ENCODE measurements at regions not wholly inside any gene's neighbourhood (a gene's known extent, or its start where the extent isn't known, plus 50 kb on each side); places are given as distances from the start of the nearest gene placed in this dataset.

DNA sequence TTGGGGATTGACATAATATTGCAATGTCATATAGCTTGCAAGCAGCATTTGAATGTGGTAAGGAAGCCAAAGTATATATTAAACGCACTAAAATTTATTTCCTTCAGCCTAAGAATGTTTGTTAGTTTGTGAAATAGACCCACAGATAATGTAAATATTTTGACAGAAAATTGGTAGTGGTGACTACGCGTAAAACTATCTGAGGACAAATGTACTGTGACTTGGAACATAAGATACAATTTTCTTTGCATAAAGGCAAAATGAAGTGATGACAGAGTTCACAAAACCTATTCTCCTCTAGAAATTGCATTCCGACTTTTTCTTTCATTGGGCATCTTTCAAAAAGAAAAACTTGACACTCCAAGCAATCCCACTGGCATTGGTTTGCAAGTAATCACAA, 411.1 kb upstream of the LRATD1 start:
- DNase-seq (ENCODE audit: low spot score): no peak
- TF ChIP-seq, protein P1, sequence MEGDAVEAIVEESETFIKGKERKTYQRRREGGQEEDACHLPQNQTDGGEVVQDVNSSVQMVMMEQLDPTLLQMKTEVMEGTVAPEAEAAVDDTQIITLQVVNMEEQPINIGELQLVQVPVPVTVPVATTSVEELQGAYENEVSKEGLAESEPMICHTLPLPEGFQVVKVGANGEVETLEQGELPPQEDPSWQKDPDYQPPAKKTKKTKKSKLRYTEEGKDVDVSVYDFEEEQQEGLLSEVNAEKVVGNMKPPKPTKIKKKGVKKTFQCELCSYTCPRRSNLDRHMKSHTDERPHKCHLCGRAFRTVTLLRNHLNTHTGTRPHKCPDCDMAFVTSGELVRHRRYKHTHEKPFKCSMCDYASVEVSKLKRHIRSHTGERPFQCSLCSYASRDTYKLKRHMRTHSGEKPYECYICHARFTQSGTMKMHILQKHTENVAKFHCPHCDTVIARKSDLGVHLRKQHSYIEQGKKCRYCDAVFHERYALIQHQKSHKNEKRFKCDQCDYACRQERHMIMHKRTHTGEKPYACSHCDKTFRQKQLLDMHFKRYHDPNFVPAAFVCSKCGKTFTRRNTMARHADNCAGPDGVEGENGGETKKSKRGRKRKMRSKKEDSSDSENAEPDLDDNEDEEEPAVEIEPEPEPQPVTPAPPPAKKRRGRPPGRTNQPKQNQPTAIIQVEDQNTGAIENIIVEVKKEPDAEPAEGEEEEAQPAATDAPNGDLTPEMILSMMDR (IDR thresholded peaks at IDR 0.05; ENCODE audit: extremely low read depth, missing control alignments): no peak

DNA sequence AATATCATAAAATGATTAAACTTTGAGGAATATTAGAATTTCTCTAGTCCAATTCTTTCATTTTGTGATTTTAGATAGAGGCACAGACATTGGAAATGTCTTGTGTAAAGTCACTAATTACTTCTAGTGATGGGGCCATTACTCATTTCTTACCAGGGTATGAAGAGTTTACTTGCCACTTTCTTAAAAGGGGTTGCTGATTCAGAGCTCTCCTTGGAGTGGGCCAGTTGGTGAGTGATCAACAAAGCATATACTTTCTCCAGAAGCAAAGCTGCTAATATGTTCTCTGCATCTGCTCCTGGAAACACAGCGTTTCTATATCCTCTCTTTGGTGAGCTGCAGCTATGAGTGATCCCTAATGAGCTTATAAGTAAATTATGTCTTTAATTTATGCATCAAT, 408.9 kb upstream of the LRATD1 start:
- TF ChIP-seq, protein P1 (IDR thresholded peaks at IDR 0.05; ENCODE audit: extremely low read depth, missing control alignments): no peak
- no peak for DNase-seq (ENCODE audit: low spot score)

DNA sequence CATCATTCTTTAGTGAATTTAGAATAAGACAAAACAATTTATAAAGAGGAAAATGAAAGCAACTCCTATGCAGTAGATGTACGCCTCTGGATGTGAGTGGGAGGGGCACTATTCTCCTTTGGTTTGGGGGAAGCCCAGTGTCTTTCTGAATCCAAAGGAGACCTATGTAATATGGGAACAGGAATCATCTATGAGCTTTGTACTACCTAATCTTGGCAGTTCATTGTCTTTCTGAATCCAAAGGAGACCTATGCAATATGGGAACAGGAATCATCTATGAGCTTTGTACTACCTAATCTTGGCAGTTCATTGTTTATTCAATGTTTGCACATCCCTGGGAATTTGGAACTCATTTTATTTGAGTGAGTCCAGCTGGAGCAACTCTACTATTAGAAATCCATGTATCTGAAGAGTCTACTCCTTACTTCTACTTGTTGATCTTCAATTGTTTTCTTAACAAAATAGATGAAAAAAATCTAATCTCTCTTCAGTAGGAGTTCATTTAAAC, 401.1 kb upstream of the LRATD1 start:
- TF ChIP-seq, protein P1 (IDR thresholded peaks at IDR 0.05; ENCODE audit: extremely low read depth, missing control alignments): no peak
- no peak for DNase-seq (ENCODE audit: low spot score)

DNA sequence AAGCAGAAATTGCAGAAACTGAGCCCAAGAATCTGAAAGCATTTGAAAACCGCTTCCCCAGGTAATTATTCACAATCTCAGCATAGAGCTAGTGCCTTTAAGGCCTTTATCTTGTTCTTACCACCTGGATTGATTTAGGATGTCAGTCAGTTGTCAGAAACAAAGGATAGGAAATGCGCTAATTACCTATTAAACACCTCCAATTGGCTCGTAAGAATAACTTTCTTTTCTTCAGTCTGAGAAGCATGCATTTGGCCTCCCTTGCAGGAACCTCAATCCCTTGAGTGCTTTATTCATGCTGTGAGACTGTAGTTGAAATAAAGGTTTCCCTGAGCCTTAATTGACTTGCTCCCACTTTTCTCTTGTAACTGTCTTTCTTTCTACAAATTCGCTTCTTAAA, 400.3 kb upstream of the LRATD1 start:
- no peak for DNase-seq (ENCODE audit: low spot score)
- TF ChIP-seq, protein P1 (IDR thresholded peaks at IDR 0.05; ENCODE audit: extremely low read depth, missing control alignments): no peak

DNA sequence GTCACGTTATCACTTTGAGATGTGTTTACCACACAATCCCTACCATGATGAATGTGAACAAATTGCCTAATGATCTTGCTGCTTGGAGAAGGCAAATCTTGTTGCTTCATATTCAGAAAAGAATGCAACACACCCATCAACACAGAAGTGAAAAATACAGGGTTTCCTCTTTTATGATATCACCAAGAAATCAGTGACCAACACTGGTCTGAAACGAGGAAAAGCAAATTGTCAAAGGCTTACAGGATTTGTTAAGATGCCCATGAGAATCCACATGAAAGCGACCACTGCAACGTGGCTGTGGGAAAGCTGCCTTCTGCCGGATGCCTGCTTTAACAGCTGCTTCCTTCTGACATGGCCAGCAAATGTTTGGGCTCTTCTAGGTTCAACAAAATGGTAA, 397.6 kb upstream of the LRATD1 start:
- TF ChIP-seq, protein P1 (IDR thresholded peaks at IDR 0.05; ENCODE audit: extremely low read depth, missing control alignments): no peak
- DNase-seq (ENCODE audit: low spot score): no peak

DNA sequence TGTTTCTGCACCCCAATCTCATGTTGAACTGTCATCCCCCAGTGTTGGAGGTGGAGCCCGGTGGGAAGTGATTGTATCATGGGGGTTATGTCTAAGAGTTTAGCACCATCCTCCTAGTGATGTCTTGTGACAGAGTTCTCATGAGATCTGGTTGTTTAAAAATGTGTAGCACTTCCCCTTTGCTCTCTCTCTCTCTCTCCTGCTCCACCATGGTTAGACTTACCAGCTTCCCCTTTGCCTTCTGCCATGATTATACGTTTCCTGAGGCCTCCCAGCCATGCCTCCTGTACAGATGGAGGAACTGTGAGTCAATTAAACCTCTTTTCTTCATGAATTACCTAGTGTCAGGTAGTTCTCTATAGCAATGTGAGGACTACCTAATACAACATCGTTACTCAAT, 396.9 kb upstream of the LRATD1 start:
- DNase-seq (ENCODE audit: low spot score): no peak
- TF ChIP-seq, protein P1 (IDR thresholded peaks at IDR 0.05; ENCODE audit: extremely low read depth, missing control alignments): no peak

DNA sequence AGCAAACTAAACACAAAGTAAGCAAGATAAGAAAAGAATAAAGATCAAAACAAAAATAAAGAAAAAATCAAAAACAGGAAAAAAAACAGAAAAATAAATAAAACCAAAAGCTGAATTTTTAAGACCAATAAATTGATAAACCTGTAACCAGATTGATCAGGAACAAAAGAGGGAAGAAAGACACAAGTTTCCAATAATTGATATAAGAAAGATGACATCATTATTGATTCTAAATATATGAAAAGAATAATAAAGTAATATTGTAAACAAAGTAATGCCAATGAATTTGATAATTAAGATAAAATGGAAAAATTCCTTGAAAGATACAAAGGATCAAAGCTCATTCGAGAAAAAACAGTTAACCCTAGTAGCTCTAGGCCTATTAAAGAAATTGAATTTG, 394.6 kb upstream of the LRATD1 start:
- TF ChIP-seq, protein P1 (IDR thresholded peaks at IDR 0.05; ENCODE audit: extremely low read depth, missing control alignments): no peak

More for the DNA sequence above, 394.6 kb upstream of the LRATD1 start:
- DNase-seq (ENCODE audit: low spot score): no peak

All from GM20000 (cell line).